GM18511 (cell line): ENCODE measurements at regions not wholly inside any gene's neighbourhood (a gene's known extent, or its start where the extent isn't known, plus 50 kb on each side); places are given as distances from the start of the nearest gene placed in this dataset.
"Not testable (repeated sequence)": the region's sequence is repeated elsewhere in the genome, so short reads cannot be mapped to it uniquely, and the experiment has no call there.

Source experiments
- ATAC-seq: cut with Tn5 transposase; IDR thresholded peaks from one replicate; pipeline ENCODE4 v1.9.1; 2021; ENCODE audit warnings: mild to moderate bottlenecking, moderate library complexity; ENCODE audit not compliant: unreplicated experiment

GRCh38 chr21:27571706-27572105 lies 604.8 kb upstream of the ADAMTS5 start:
- no peak for ATAC-seq

GRCh38 chr21:27570306-27570868 lies 603.5 kb upstream of the ADAMTS5 start:
- ATAC-seq: no peak

- ATAC-seq: no peak
Observed at GRCh38 chr21:27569831-27570230, 602.9 kb upstream of the ADAMTS5 start.

GRCh38 chr21:27569091-27569490 lies 602.2 kb upstream of the ADAMTS5 start:
- no peak for ATAC-seq

DNA sequence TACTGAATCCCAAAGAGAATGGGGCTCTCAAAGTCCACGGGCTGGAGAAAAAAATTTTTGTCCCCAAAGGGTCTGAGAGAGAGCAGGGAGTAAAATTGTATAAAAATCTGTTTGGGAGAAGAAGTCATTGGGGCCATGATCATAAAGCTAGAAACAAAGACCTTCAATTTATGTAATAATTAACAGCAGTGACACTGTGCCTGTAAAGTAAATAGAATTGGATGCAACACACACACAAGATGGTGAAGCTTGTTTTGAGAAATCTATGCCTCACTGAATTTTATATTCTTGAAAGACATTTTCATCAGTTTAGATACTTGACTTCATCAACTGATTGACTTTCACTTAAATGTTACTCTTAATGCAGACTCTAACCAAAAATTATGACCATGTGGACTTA lies 600.5 kb upstream of the ADAMTS5 start:
- ATAC-seq: no peak

GRCh38 chr21:27566521-27566920 lies 599.6 kb upstream of the ADAMTS5 start:
- ATAC-seq: no peak

DNA sequence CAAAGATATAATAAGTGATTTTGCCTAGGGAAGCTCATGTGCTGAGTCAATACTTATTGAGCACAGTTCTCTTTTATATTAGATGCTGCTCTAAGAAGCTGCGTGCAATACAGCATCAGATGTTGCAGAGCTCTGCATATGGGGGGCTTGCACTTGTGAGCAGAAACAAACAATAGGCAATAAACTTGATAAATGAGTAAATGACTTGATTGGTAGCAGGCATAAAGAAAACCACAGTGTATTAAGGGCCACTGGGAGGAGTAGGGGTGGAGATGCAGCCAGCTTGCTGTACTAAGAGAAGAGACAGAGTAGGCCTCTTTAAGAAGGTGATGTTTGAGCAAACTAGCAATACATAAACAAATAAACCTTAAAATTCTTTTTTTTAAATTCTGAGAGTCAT lies 598.5 kb upstream of the ADAMTS5 start:
- ATAC-seq: no peak

GRCh38 chr21:27564684-27565301 lies 597.9 kb upstream of the ADAMTS5 start:
- ATAC-seq: no peak

DNA sequence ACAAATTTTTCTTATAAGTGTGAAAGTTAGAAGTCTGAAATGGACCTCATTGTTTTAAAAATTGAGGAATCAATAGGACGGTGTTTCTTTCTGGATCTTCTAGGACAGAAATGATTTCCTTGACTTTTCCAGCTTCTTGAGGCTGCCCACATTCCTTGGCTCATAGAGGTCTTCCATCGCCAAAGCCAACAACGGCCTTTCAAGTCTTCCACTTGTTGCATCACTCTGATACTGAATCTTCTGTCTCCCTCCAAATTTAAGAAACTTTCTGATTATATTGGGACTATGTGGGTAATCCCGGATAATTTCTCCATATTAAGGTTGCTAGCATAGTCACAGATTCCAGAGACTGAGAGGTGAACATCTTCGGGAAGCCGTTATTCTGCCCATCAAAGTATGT lies 595.4 kb upstream of the ADAMTS5 start:
- ATAC-seq: no peak

DNA sequence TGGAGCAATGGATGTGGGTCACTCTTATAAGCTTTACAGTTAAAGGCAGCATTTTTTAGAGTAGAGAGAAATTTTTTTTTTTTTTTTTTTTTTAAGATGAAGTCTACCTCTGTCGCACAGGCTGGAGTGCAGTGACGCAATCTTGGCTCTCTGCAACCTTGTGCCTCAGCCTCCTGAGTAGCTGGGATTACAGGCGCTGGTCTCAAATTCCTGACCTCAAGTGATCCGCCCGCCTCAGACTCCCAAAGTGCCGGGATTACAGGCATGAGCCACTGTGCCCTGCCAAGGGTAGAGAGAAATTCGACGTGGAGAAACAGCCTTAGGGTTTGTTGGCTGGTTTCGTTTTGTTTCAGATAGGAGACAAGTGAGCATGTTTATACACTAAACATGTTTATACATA lies 594.2 kb upstream of the ADAMTS5 start:
- ATAC-seq: no peak

DNA sequence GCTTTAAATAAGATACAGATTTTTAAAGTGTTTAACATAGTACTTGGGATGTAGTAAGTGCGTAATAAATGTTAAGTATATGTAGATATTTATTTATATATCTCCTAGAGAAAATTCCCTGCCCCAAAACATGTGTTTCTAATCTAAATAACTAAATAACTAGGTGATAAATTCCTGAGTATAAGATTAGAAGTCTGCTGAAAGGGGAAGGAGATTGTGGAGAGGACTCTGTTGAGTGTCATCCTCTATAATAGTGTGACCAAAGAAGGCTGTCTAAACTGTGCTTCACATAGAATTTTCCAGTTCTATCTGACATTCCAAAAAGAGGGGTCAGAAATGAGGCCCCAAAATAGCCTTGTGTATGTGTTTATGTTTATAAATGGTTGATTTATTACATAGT lies 590.5 kb upstream of the ADAMTS5 start:
- ATAC-seq: no peak

GRCh38 chr21:27555996-27556395 lies 589.1 kb upstream of the ADAMTS5 start:
- ATAC-seq: no peak

- ATAC-seq: no peak
Observed at GRCh38 chr21:27550287-27550686, 583.4 kb upstream of the ADAMTS5 start.

- no peak for ATAC-seq
Observed at GRCh38 chr21:27548486-27548885, 581.6 kb upstream of the ADAMTS5 start.

DNA sequence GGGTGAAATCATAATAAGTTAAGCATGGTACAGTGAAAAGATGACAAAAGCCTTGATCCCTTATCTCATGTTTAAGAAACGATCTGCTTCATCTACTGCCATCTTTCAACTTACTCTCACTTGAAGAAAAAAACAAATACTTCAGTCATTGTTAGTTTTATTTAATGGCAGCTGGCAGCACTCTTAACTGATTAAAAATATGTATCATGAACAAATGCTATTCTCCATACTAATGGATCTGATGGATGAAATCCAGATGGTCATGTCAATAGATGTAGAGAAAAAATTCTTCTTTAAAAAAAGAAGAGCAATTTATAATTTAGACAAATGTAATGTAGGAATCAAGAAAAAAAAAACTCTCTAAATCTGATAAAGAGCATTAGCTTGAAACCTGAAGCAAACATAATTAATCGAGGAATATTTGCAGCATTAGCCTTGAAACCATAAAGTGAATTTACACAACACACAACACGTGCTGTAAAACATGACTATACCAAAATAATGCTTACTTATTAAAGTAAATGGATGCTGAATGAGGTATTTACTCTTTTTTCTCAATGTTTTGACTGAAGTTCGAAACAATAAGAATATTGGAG lies 579.0 kb upstream of the ADAMTS5 start:
- ATAC-seq: no peak

GRCh38 chr21:27542126-27542525 lies 575.2 kb upstream of the ADAMTS5 start:
- ATAC-seq: not testable (repeated sequence)

- ATAC-seq: no peak
Observed at GRCh38 chr21:27536319-27536718, 569.4 kb upstream of the ADAMTS5 start.

- no peak for ATAC-seq
Observed at GRCh38 chr21:27535188-27535587, 568.3 kb upstream of the ADAMTS5 start.

- ATAC-seq: no peak
Observed at GRCh38 chr21:27534206-27534605, 567.3 kb upstream of the ADAMTS5 start.

DNA sequence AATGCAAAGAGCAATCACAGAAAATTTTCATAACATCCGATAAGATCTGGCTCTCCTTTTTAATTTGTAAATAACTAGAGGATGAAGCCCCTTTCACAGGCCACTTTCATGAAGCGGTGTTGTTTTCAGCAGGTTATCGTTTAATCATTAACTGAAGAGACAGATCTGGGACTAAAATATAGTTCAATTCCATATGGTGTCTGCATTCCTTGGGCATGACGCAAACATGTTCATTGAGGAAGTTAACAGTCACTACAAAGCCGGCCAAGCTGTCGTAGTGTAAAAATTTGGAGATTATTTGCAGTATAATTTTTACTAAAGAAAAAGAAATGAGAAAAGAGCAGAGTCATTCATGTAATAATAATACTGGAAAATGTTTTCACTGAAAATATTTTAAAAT lies 565.2 kb upstream of the ADAMTS5 start:
- ATAC-seq: no peak

DNA sequence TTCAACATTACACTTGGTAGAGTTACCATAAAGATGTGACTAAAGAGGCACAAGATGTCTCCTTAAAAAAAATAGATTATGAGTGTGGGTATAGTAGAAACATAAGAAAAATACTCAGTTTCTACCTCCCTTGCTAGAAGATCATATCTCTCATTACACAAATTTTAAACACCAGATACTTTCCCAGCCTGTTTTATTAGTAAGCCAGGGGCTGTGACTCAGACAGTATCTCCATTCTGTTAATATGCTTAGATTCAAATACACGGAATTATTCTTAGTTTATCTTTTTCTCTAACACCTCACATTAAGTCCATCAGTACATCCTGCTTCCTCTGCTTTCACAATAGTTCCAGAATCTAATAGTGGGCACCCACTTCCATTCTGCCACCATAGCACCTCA lies 561.8 kb upstream of the ADAMTS5 start:
- no peak for ATAC-seq

DNA sequence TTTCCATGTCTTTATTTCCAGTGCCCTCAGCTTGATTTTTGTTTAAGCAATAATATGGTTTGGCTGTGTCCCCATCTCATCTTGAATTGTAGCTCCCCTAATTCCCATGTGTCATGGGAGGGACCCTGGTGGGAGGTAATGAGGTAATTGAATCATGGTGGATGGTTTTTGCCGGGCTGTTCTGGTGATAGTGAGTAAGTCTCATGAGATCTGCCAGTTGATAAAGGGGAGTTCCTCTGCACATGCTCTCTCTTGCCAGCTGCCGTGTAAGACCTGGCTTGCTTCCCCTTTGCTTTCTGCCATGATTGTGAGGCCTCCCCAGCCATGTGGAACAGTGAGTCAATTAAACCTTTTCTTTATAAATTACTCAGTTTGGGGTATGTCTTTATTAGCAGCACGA lies 559.6 kb upstream of the ADAMTS5 start:
- ATAC-seq: no peak

DNA sequence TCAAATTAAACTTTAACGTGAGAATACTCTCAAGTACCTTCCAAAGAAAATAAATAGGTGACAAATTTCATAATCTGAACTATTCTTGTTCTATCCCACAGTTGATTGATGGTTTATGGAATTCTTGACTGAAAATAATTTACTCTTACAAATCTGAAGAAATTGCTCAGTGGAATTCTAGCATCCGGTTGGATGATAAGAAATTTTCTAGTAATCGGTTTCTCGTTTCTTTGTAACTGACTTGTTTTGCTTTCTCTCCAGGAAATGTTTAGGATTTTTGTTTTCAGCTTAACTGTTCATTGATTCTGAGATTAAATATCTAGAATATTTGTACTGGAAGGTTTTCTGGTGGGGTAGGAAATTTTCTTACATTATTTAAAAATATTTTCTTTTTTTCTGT lies 558.9 kb upstream of the ADAMTS5 start:
- no peak for ATAC-seq
